ENCODE measurements at regions not wholly inside any gene's neighbourhood (a gene's known extent, or its start where the extent isn't known, plus 50 kb on each side); places are given as distances from the start of the nearest gene placed in this dataset.

DNA sequence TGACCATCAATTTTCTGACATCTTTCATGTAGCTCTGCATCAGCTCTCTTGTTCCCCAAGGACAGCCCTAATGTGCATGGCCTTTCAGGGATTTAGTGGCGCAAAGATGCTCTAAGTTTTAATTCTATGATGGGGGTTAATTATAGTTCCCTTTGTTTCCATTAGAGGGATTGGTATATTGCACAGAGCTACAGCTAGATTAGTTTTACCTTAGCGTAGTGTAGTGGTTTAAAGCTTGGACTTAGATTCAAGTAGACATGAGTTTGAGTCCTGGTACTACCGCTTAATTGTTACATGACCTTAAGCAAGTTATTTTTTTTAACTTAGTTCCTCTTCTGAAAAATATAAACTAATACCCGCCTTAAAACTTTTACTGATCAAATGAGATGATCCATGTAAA is 247.8 kb upstream of the KRR1 start:
- TF ChIP-seq CTCF (IDR thresholded peaks at IDR 0.05 in 8 of 11, conservative IDR thresholded peaks at IDR 0.05 in 3 of 11) (no peak), POLR2AphosphoS5 (IDR thresholded peaks at IDR 0.05) (no peak)

All from spleen (tissue), 7 donors.